Peyer's patch (tissue), 4 donors: ENCODE measurements at regions not wholly inside any gene's neighbourhood (a gene's known extent, or its start where the extent isn't known, plus 50 kb on each side); places are given as distances from the start of the nearest gene placed in this dataset.

Source experiments
- DNase-seq, 3 donors: peaks; one replicate each; pipeline ENCODE4 v3.0.0-alpha.2; 2017 to 2019
- H3K27ac ChIP-seq, 4 donors: fragments of 200-600 bp; sonication (generic); one replicate each; pipeline ENCODE4 v1.5.1; 2016 to 2019
- H3K27me3 ChIP-seq, 2 donors: fragments of 200-600 bp; sonication (generic); one replicate each; pipeline ENCODE4 v1.5.1; 2019
- H3K36me3 ChIP-seq, 3 donors: fragments of 200-600 bp; sonication (generic); one replicate each; pipeline ENCODE4 v1.5.1; 2016 to 2019
- H3K4me1 ChIP-seq, 4 donors: fragments of 200-600 bp; sonication (generic); one replicate each; pipeline ENCODE4 v1.5.1; 2016 to 2019
- H3K4me3 ChIP-seq, 4 donors: fragments of 200-600 bp; sonication (generic); 1 replicate in 3 of 4; 2 replicates in 1 of 4; pipeline ENCODE4 v1.5.1; 2016 to 2019; ENCODE audit warnings: mild to moderate bottlenecking in 1 of 4
- H3K9me3 ChIP-seq, 4 donors: fragments of 200-600 bp; sonication (generic); one replicate each; pipeline ENCODE4 v1.5.1; 2016 to 2019; ENCODE audit warnings: mild to moderate bottlenecking in 1 of 4
- POLR2A ChIP-seq, 2 donors: fragments of 450-650 bp; IDR thresholded peaks; one replicate each; pipeline ENCODE4 v1.5.1; 2017; ENCODE audit warnings: antibody characterized with exemption in 2 of 2, mild to moderate bottlenecking in 2 of 2, moderate library complexity in 2 of 2
- TF ChIP-seq, protein P1 (sequence below), 6 experiments: fragments of 450-650 bp in 4 of 6; fragments of 200-600 bp in 2 of 6; sonication (generic) in 1 of 6; IDR thresholded peaks; one replicate each; pipeline ENCODE4 v1.5.1; 2017 to 2019; ENCODE audit warnings: antibody characterized with exemption in 6 of 6, mild to moderate bottlenecking in 3 of 6, moderate library complexity in 1 of 6

GRCh38 chr22:33117821-33118220 is 59.6 kb upstream of the SYN3 start:
- no peak overlapping the region for H3K27ac ChIP-seq
- H3K9me3 ChIP-seq = no peaks in the 10 kb centered on the region
- DNase-seq = no peak
- H3K36me3 ChIP-seq = no peaks in the 10 kb centered on the region
- H3K4me3 ChIP-seq = no peak overlapping the region
- H3K4me1 ChIP-seq = no peaks in the 10 kb centered on the region
- no peaks in the 10 kb centered on the region for H3K27me3 ChIP-seq
- no peak for TF ChIP-seq POLR2A (IDR thresholded peaks at IDR 0.05)
- TF ChIP-seq, protein P1, sequence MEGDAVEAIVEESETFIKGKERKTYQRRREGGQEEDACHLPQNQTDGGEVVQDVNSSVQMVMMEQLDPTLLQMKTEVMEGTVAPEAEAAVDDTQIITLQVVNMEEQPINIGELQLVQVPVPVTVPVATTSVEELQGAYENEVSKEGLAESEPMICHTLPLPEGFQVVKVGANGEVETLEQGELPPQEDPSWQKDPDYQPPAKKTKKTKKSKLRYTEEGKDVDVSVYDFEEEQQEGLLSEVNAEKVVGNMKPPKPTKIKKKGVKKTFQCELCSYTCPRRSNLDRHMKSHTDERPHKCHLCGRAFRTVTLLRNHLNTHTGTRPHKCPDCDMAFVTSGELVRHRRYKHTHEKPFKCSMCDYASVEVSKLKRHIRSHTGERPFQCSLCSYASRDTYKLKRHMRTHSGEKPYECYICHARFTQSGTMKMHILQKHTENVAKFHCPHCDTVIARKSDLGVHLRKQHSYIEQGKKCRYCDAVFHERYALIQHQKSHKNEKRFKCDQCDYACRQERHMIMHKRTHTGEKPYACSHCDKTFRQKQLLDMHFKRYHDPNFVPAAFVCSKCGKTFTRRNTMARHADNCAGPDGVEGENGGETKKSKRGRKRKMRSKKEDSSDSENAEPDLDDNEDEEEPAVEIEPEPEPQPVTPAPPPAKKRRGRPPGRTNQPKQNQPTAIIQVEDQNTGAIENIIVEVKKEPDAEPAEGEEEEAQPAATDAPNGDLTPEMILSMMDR (IDR thresholded peaks at IDR 0.05) = no peak

DNA sequence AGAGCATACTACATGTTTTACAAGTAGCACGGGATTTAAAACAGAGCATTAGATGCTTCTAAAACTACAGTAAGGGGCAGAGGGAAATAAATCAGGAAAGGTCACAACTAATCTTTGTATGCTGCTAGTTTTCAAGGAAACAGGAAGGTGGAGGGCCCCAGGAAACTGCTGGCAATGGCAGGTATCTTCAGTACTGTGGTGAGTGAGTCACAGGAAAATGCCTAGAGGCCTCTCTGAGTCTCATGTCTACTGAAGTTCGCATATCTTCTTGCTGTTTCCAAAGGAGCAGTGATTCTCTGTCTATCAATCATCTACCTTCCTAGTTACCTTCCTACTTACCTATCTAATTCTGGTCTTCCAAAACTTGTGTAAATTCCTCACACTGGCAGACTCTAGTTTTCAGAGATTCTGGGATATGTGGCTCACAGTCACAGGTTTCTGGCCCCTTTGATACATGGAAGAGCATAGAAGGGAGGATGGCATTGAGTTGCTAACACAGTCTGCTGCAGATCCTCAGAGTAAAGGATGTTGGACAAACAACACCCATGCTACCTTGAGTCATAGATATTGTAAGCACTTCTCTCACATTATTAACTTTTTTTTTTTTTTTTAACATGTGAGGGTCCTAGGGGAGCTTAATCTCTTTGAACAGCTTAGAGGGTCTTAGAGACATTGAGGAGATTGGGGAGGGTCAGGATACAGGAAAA is 58.8 kb upstream of the SYN3 start:
- TF ChIP-seq, protein P1 (IDR thresholded peaks at IDR 0.05) = no peak
- TF ChIP-seq POLR2A (IDR thresholded peaks at IDR 0.05) = no peak

GRCh38 chr22:33114565-33114964 is 56.4 kb upstream of the SYN3 start:
- Histone ChIP-seq H3K36me3 (no peaks in the 10 kb centered on the region), H3K4me1 (no peaks in the 10 kb centered on the region), H3K27ac (no peak overlapping the region), H3K4me3 (no peak overlapping the region), H3K9me3 (no peaks in the 10 kb centered on the region), H3K27me3 (no peaks in the 10 kb centered on the region)
- TF ChIP-seq POLR2A (IDR thresholded peaks at IDR 0.05) = no peak
- TF ChIP-seq, protein P1 (IDR thresholded peaks at IDR 0.05) = no peak
- no peak for DNase-seq

More for the DNA sequence above, 58.8 kb upstream of the SYN3 start:
- Histone ChIP-seq H3K36me3 (no peaks in the 10 kb centered on the region), H3K4me3 (no peak overlapping the region), H3K4me1 (no peaks in the 10 kb centered on the region), H3K27ac (no peak overlapping the region), H3K27me3 (no peaks in the 10 kb centered on the region), H3K9me3 (no peaks in the 10 kb centered on the region)
- DNase-seq = no peak

- DNase-seq = no peak
- no peak for TF ChIP-seq POLR2A (IDR thresholded peaks at IDR 0.05)
- TF ChIP-seq, protein P1 (IDR thresholded peaks at IDR 0.05) = no peak
- Histone ChIP-seq H3K27ac (no peak overlapping the region), H3K9me3 (no peaks in the 10 kb centered on the region), H3K36me3 (no peaks in the 10 kb centered on the region), H3K4me3 (no peak overlapping the region), H3K4me1 (no peaks in the 10 kb centered on the region), H3K27me3 (no peaks in the 10 kb centered on the region)
Measured at GRCh38 chr22:33112580-33112979, 54.4 kb upstream of the SYN3 start.

DNA sequence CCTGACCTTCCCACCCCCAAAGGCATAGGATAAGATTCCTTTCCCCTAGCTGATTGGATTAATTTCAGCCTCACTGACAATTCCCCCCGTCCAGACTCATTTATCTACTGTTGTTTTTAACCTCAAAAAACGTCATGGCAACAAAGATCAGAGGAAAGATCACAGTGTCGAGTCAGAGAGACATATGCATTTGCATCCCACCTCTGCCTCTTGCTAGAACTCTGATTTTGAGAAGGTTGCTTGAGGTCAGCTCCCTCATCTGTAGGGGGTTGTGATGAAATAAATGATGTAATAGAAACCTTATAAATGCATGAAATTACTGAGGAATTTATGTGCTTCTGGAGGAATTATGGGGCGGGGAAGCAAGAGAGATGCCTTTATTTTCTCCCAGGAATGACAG is 53.3 kb upstream of the SYN3 start:
- no peaks in the 10 kb centered on the region for H3K36me3 ChIP-seq
- no peak for DNase-seq

More for the DNA sequence above, 53.3 kb upstream of the SYN3 start:
- no peak overlapping the region for H3K27ac ChIP-seq
- no peaks in the 10 kb centered on the region for H3K27me3 ChIP-seq
- TF ChIP-seq, protein P1 (IDR thresholded peaks at IDR 0.05) = no peak
- no peak for TF ChIP-seq POLR2A (IDR thresholded peaks at IDR 0.05)
- no peak overlapping the region for H3K4me3 ChIP-seq
- H3K9me3 ChIP-seq = no peaks in the 10 kb centered on the region
- H3K4me1 ChIP-seq = no peaks in the 10 kb centered on the region
